Suprapubic skin (tissue), 4 donors: ENCODE measurements at regions not wholly inside any gene's neighbourhood (a gene's known extent, or its start where the extent isn't known, plus 50 kb on each side); places are given as distances from the start of the nearest gene placed in this dataset.

Experiments
- DNase-seq, 2 donors: peaks; one replicate each; pipeline ENCODE4 v3.0.0-alpha.2; 2019; ENCODE audit warnings: low spot score in 2 of 2
- H3K27ac ChIP-seq: fragments of 200-600 bp; sonication (generic); one replicate; pipeline ENCODE4 v1.5.1; 2019
- H3K27me3 ChIP-seq: fragments of 200-600 bp; sonication (generic); one replicate; pipeline ENCODE4 v1.5.1; 2019
- H3K36me3 ChIP-seq: fragments of 200-600 bp; sonication (generic); one replicate; pipeline ENCODE4 v1.5.1; 2019
- H3K4me1 ChIP-seq: fragments of 200-600 bp; sonication (generic); one replicate; pipeline ENCODE4 v1.5.1; 2019
- H3K4me3 ChIP-seq: fragments of 200-600 bp; sonication (generic); one replicate; pipeline ENCODE4 v1.5.1; 2019; ENCODE audit warnings: mild to moderate bottlenecking
- H3K9me3 ChIP-seq: fragments of 200-600 bp; sonication (generic); one replicate; pipeline ENCODE4 v1.5.1; 2019
- EP300 ChIP-seq: sonication (generic); formaldehyde crosslinking; IDR thresholded peaks from one replicate; pipeline ENCODE4 v1.6.1; 2017; ENCODE audit warnings: antibody characterized with exemption
- POLR2A ChIP-seq, 2 donors: fragments of 450-650 bp; IDR thresholded peaks; one replicate each; pipeline ENCODE4 v1.6.1; 2017; ENCODE audit warnings: antibody characterized with exemption in 2 of 2, mild to moderate bottlenecking in 2 of 2, moderate library complexity in 2 of 2
- POLR2AphosphoS5 ChIP-seq, 3 donors: sonication (generic); formaldehyde crosslinking; IDR thresholded peaks; one replicate each; pipeline ENCODE4 v1.6.1; 2017; ENCODE audit warnings: antibody characterized with exemption in 3 of 3
- WGBS: methylation state at CpG from one replicate; pipeline ENCODE4 v1.1.5; 2018; 5-methylcytosine and 5-hydroxymethylcytosine counted together
- TF ChIP-seq, protein P1 (sequence below), 2 donors: fragments of 200-600 bp in 1 of 2; fragments of 450-650 bp in 1 of 2; sonication (generic) in 1 of 2; IDR thresholded peaks; one replicate each; pipeline ENCODE4 v1.5.1; 2016 to 2019; ENCODE audit warnings: antibody characterized with exemption in 2 of 2, mild to moderate bottlenecking in 1 of 2, moderate library complexity in 1 of 2

DNA sequence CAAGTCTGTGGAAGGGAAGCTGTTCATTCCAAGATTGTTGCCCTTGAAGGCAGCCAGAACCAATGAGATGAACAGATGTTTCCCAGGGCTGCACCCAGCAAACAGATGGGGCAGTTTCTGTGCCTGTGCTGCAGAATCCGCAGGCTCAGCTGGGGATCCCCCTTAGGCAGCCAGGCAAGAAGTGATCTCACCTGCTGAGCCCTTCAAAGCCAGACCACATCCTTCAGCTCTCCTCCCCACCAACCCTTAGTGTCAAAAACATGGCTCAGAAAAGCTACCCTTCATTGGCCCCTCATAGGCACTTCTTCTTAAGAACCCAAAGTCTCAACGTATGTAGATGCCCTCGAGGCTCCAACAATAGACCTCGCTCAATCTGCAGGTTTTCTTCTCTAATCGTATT, 626.7 kb downstream of the CCDC171 start:
- Histone ChIP-seq H3K27ac (no peak overlapping the region), H3K9me3 (no peaks in the 10 kb centered on the region), H3K27me3 (no peaks in the 10 kb centered on the region), H3K36me3 (no peaks in the 10 kb centered on the region), H3K4me1 (no peaks in the 10 kb centered on the region), H3K4me3 (no peak overlapping the region)
- DNase-seq, result no peak
- TF ChIP-seq, protein P1, sequence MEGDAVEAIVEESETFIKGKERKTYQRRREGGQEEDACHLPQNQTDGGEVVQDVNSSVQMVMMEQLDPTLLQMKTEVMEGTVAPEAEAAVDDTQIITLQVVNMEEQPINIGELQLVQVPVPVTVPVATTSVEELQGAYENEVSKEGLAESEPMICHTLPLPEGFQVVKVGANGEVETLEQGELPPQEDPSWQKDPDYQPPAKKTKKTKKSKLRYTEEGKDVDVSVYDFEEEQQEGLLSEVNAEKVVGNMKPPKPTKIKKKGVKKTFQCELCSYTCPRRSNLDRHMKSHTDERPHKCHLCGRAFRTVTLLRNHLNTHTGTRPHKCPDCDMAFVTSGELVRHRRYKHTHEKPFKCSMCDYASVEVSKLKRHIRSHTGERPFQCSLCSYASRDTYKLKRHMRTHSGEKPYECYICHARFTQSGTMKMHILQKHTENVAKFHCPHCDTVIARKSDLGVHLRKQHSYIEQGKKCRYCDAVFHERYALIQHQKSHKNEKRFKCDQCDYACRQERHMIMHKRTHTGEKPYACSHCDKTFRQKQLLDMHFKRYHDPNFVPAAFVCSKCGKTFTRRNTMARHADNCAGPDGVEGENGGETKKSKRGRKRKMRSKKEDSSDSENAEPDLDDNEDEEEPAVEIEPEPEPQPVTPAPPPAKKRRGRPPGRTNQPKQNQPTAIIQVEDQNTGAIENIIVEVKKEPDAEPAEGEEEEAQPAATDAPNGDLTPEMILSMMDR (IDR thresholded peaks at IDR 0.05), result no peak
- TF ChIP-seq EP300 (no peak), POLR2A (IDR thresholded peaks at IDR 0.05) (no peak), POLR2AphosphoS5 (IDR thresholded peaks at IDR 0.05) (no peak)
- WGBS, result 79% methylated on average over 5 of the region's 5 CpGs

DNA sequence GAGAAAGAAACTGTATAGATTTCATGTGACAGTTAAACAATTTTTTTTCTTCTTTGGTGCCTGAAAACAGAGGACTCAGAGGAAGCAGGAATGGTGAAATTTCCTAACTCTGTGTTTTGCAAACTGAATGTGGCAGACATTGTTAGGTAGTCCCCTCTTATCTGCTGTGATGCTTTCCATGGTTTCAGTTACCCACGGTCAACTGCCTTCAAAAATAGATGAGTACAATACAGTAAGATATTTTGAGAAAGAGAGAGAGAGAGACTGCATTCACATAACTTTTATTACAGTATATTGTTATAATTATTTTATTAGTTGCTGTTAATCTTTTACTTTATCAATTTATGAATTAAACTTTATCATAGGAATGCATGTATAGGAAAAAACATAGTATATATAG, 627.2 kb downstream of the CCDC171 start:
- Histone ChIP-seq H3K4me1 (no peaks in the 10 kb centered on the region), H3K36me3 (no peaks in the 10 kb centered on the region), H3K9me3 (no peaks in the 10 kb centered on the region), H3K27ac (no peak overlapping the region), H3K27me3 (no peaks in the 10 kb centered on the region), H3K4me3 (no peak overlapping the region)
- WGBS, result 93% methylated on average over 1 of the region's 1 CpG
- no peak for DNase-seq
- no peak for TF ChIP-seq EP300
- TF ChIP-seq, protein P1 (IDR thresholded peaks at IDR 0.05), result no peak
- no peak for TF ChIP-seq POLR2A (IDR thresholded peaks at IDR 0.05)
- TF ChIP-seq POLR2AphosphoS5 (IDR thresholded peaks at IDR 0.05), result no peak

DNA sequence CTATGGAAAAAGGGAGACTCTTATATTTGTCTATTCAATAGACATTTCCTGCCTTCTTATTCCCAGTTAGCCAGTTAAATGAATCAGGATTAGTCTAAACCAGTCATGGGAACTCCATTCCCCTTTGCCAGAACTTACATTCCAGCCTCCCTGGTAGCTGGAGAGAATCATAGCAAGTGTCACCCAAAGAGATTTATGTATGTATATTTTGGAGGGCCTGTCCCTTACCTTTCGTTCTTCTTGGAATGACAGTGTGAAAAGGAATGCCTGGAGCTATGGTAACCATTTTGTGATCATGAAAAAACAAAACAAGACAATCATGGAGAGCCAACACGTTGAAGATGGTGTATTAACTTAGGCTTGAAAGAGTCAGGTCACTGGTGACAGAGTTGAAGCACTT, 627.7 kb downstream of the CCDC171 start:
- no peak for DNase-seq
- Histone ChIP-seq H3K9me3 (no peaks in the 10 kb centered on the region), H3K4me1 (no peaks in the 10 kb centered on the region), H3K4me3 (no peak overlapping the region), H3K27me3 (no peaks in the 10 kb centered on the region), H3K36me3 (no peaks in the 10 kb centered on the region), H3K27ac (no peak overlapping the region)
- 33% methylated on average over 2 of the region's 2 CpGs for WGBS
- TF ChIP-seq POLR2AphosphoS5 (IDR thresholded peaks at IDR 0.05) (no peak), POLR2A (IDR thresholded peaks at IDR 0.05) (no peak), EP300 (no peak)
- TF ChIP-seq, protein P1 (IDR thresholded peaks at IDR 0.05), result no peak

DNA sequence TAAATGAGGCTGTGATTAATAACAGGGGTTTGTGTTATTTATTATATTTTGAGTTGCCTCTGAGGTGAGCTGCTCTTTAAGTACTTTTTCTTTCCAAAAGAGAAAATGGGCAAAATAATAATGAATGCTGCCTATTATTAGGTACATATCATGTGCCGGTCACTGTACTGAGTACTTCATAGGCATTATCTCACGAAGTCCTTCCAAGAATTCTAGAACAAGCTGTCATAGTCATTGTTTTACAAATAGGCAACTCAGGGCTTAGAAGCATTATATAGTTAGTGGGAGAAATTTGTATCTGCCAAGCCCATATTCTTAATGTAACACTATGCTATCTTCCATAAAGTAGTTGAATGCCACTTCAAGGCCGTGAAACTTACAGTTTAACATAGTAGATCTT, 628.7 kb downstream of the CCDC171 start:
- TF ChIP-seq POLR2AphosphoS5 (IDR thresholded peaks at IDR 0.05), result no peak
- no peak for TF ChIP-seq POLR2A (IDR thresholded peaks at IDR 0.05)
- no peak for TF ChIP-seq EP300
- TF ChIP-seq, protein P1 (IDR thresholded peaks at IDR 0.05), result no peak
- no peaks in the 10 kb centered on the region for H3K4me1 ChIP-seq
- no peak overlapping the region for H3K27ac ChIP-seq
- no peaks in the 10 kb centered on the region for H3K27me3 ChIP-seq
- DNase-seq, result no peak
- no peaks in the 10 kb centered on the region for H3K9me3 ChIP-seq
- WGBS, result 95% methylated on average over 3 of the region's 3 CpGs
- no peak overlapping the region for H3K4me3 ChIP-seq
- H3K36me3 ChIP-seq, result no peaks in the 10 kb centered on the region

DNA sequence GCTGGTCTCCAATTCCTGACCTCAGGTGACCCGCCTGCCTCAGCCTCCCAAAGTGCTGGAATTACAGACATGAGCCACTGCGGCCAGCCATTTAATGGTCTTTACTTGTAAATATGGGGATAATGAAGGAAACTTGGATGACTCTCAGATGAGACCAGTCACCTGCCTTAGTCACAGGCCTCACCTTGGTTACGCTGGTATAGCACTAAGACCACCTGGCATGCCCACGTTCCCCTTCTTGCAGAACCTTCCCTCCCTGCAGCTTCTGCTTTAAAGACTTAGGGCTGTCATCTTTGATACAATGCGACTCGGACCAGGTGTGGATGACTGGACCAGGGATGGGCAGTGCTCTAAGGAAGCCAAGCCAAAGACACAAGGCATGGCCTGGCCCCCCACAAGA, 629.9 kb downstream of the CCDC171 start:
- no peak overlapping the region for H3K4me3 ChIP-seq
- H3K27ac ChIP-seq, result no peak overlapping the region
- DNase-seq, result no peak
- no peaks in the 10 kb centered on the region for H3K9me3 ChIP-seq
- no peaks in the 10 kb centered on the region for H3K36me3 ChIP-seq
- WGBS, result 93% methylated on average over 6 of the region's 6 CpGs
- no peak for TF ChIP-seq EP300
- no peak for TF ChIP-seq POLR2AphosphoS5 (IDR thresholded peaks at IDR 0.05)
- TF ChIP-seq, protein P1 (IDR thresholded peaks at IDR 0.05), result no peak
- TF ChIP-seq POLR2A (IDR thresholded peaks at IDR 0.05), result no peak
- no peaks in the 10 kb centered on the region for H3K4me1 ChIP-seq
- no peaks in the 10 kb centered on the region for H3K27me3 ChIP-seq
